ENCODE measurements at regions not wholly inside any gene's neighbourhood (a gene's known extent, or its start where the extent isn't known, plus 50 kb on each side); places are given as distances from the start of the nearest gene placed in this dataset.

DNA sequence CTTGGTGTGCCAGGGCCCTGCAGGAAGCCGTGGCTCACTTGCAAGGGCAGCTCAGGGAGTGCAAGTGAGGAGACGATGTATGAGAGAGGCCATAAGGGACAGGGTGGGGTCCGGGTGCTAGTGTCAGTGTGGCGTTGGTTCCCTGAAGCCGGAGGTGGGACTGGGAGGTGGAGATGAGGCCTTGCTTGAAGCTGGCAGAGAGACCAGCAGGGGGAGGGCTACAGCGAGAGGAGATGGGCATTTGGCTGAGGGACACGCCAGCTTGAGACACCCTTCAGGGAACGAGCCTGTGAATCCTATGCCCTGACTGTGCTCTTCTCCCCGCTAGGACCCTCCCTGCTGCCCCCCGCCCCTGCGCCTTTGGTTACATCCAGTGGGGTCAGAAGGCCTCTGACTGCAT, 529.1 kb downstream of the TCERG1L start:
- TF ChIP-seq, protein P1, sequence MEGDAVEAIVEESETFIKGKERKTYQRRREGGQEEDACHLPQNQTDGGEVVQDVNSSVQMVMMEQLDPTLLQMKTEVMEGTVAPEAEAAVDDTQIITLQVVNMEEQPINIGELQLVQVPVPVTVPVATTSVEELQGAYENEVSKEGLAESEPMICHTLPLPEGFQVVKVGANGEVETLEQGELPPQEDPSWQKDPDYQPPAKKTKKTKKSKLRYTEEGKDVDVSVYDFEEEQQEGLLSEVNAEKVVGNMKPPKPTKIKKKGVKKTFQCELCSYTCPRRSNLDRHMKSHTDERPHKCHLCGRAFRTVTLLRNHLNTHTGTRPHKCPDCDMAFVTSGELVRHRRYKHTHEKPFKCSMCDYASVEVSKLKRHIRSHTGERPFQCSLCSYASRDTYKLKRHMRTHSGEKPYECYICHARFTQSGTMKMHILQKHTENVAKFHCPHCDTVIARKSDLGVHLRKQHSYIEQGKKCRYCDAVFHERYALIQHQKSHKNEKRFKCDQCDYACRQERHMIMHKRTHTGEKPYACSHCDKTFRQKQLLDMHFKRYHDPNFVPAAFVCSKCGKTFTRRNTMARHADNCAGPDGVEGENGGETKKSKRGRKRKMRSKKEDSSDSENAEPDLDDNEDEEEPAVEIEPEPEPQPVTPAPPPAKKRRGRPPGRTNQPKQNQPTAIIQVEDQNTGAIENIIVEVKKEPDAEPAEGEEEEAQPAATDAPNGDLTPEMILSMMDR (conservative IDR thresholded peaks at IDR 0.05) = no peak
- no peak for TF ChIP-seq ZFX (IDR thresholded peaks at IDR 0.05)
